ENCODE measurements at regions not wholly inside any gene's neighbourhood (a gene's known extent, or its start where the extent isn't known, plus 50 kb on each side); places are given as distances from the start of the nearest gene placed in this dataset.

GRCh38 chr5:156015137-156015536, 311.8 kb upstream of the SGCD start:
- no peak overlapping the region for H3K4me3 ChIP-seq
- H3K9me3 ChIP-seq, result no peaks in the 10 kb centered on the region
- no peaks in the 10 kb centered on the region for H3K27me3 ChIP-seq (replicated peaks in 1 of 7)
- no peaks in the 10 kb centered on the region for H3K4me1 ChIP-seq
- TF ChIP-seq, protein P1, sequence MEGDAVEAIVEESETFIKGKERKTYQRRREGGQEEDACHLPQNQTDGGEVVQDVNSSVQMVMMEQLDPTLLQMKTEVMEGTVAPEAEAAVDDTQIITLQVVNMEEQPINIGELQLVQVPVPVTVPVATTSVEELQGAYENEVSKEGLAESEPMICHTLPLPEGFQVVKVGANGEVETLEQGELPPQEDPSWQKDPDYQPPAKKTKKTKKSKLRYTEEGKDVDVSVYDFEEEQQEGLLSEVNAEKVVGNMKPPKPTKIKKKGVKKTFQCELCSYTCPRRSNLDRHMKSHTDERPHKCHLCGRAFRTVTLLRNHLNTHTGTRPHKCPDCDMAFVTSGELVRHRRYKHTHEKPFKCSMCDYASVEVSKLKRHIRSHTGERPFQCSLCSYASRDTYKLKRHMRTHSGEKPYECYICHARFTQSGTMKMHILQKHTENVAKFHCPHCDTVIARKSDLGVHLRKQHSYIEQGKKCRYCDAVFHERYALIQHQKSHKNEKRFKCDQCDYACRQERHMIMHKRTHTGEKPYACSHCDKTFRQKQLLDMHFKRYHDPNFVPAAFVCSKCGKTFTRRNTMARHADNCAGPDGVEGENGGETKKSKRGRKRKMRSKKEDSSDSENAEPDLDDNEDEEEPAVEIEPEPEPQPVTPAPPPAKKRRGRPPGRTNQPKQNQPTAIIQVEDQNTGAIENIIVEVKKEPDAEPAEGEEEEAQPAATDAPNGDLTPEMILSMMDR (IDR thresholded peaks at IDR 0.05 in 8 of 11, conservative IDR thresholded peaks at IDR 0.05 in 3 of 11), result no peak
- TF ChIP-seq POLR2A (IDR thresholded peaks at IDR 0.05) (no peak), POLR2AphosphoS5 (IDR thresholded peaks at IDR 0.05) (no peak)
- intact Hi-C loops (cut with DNase I; ENCODE audit: low total_unique reads), result no loop called here
- no peak for DNase-seq
- no peaks in the 10 kb centered on the region for H3K36me3 ChIP-seq
- no peak overlapping the region for H3K27ac ChIP-seq
- WGBS, 5 donors, result 57 to 77% (median 59%) methylated on average over 1 of the region's 1 CpG

- 71 to 80% (median 76%) methylated on average over 2 of the region's 2 CpGs for WGBS, 5 donors
- H3K4me3 ChIP-seq, result no peak overlapping the region
- H3K9me3 ChIP-seq, result no peaks in the 10 kb centered on the region
- no peaks in the 10 kb centered on the region for H3K4me1 ChIP-seq
- H3K27me3 ChIP-seq (replicated peaks in 1 of 7), result no peaks in the 10 kb centered on the region
- intact Hi-C loops (cut with DNase I; ENCODE audit: low total_unique reads), result no loop called here
- no peaks in the 10 kb centered on the region for H3K36me3 ChIP-seq
- TF ChIP-seq POLR2AphosphoS5 (IDR thresholded peaks at IDR 0.05) (no peak), POLR2A (IDR thresholded peaks at IDR 0.05) (no peak)
- TF ChIP-seq, protein P1 (IDR thresholded peaks at IDR 0.05 in 8 of 11, conservative IDR thresholded peaks at IDR 0.05 in 3 of 11), result no peak
- no peak overlapping the region for H3K27ac ChIP-seq
- DNase-seq, result no peak
Observed at GRCh38 chr5:156019130-156019529, 307.8 kb upstream of the SGCD start.

DNA sequence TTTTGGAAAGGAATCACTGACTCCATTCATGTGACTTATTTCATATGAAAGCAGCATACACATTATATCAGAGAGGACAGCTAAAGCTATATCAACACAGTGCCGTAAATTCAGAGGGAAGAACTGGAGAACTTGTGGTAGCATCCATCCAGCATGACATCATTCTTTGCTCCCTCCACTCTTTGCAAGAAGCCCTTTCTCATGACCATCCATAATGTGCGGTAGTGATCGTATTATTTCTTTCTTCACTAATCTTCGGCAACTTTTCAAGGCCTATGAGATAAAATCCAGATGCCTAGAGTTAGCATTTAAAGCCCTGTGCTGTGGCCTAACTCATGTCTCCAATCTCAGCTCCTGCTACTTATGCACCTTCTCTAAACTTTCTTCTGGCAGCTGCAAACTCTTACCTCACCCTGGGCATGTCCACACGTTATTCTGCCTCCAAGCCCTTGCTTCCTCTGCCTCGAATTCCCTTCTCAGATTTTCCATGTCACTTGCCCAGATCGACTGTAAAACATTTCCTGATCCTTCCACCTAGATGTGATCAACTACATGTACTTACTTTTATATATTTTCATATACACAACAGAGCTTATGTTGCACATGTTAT, 307.3 kb upstream of the SGCD start:
- no peaks in the 10 kb centered on the region for H3K36me3 ChIP-seq
- H3K27me3 ChIP-seq (replicated peaks in 1 of 7), result no peaks in the 10 kb centered on the region
- no peak for TF ChIP-seq POLR2A (IDR thresholded peaks at IDR 0.05)
- TF ChIP-seq, protein P1 (IDR thresholded peaks at IDR 0.05 in 8 of 11, conservative IDR thresholded peaks at IDR 0.05 in 3 of 11), result no peak
- no peak for TF ChIP-seq POLR2AphosphoS5 (IDR thresholded peaks at IDR 0.05)
- no peaks in the 10 kb centered on the region for H3K9me3 ChIP-seq
- H3K27ac ChIP-seq, result no peak overlapping the region
- DNase-seq, result no peak
- no peaks in the 10 kb centered on the region for H3K4me1 ChIP-seq
- H3K4me3 ChIP-seq, result no peak overlapping the region
- intact Hi-C loops (cut with DNase I; ENCODE audit: low total_unique reads), result no loop called here
- WGBS, 5 donors, result 65 to 77% (median 70%) methylated on average over 7 of the region's 7 CpGs

DNA sequence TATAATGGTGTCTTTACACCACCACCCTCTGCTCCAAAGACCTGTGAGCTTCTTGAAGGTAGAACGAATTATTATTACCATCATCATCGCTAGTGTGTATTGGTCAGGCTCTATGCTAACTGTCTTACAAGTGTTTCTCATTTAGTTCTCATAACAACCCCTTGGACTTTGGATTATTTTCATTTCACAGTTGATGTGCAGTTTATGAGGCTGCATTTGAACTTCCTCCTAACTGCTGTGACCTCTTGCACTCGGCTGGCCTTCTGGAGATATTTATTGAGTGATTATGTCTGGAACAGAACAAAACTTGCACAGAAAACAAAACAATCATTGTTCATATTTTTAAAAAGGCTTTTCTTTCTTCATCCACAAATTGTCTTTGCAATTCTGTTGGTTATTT, 306.3 kb upstream of the SGCD start:
- 70 to 77% (median 72%) methylated on average over 3 of the region's 3 CpGs for WGBS, 5 donors
- TF ChIP-seq, protein P1 (IDR thresholded peaks at IDR 0.05 in 8 of 11, conservative IDR thresholded peaks at IDR 0.05 in 3 of 11), result no peak
- no peak for TF ChIP-seq POLR2A (IDR thresholded peaks at IDR 0.05)
- TF ChIP-seq POLR2AphosphoS5 (IDR thresholded peaks at IDR 0.05), result no peak
- DNase-seq, result no peak
- H3K9me3 ChIP-seq, result no peaks in the 10 kb centered on the region
- no peak overlapping the region for H3K27ac ChIP-seq
- intact Hi-C loops (cut with DNase I; ENCODE audit: low total_unique reads), result no loop called here
- H3K27me3 ChIP-seq (replicated peaks in 1 of 7), result no peaks in the 10 kb centered on the region
- no peaks in the 10 kb centered on the region for H3K4me1 ChIP-seq
- H3K4me3 ChIP-seq, result no peak overlapping the region
- H3K36me3 ChIP-seq, result no peaks in the 10 kb centered on the region

All from spleen (tissue), 11 donors.